Omental fat pad (tissue), 3 donors: ENCODE measurements at regions not wholly inside any gene's neighbourhood (a gene's known extent, or its start where the extent isn't known, plus 50 kb on each side); places are given as distances from the start of the nearest gene placed in this dataset.

Source experiments
- ATAC-seq: fragments of 150-250 bp; one replicate; pipeline ENCODE4 v1.9.1; 2016; ENCODE audit warnings: mild to moderate bottlenecking, moderate library complexity; ENCODE audit not compliant: low FRiP score
- DNase-seq: peaks from one replicate; pipeline ENCODE4 v3.0.0-alpha.2; 2019; ENCODE audit warnings: low spot score
- TF ChIP-seq, protein P1 (sequence below), 3 donors: fragments of 450-650 bp; IDR thresholded peaks; one replicate each; pipeline ENCODE4 v1.5.1; 2016 to 2017; ENCODE audit warnings: antibody characterized with exemption in 3 of 3, mild to moderate bottlenecking in 3 of 3, moderate library complexity in 2 of 3

DNA sequence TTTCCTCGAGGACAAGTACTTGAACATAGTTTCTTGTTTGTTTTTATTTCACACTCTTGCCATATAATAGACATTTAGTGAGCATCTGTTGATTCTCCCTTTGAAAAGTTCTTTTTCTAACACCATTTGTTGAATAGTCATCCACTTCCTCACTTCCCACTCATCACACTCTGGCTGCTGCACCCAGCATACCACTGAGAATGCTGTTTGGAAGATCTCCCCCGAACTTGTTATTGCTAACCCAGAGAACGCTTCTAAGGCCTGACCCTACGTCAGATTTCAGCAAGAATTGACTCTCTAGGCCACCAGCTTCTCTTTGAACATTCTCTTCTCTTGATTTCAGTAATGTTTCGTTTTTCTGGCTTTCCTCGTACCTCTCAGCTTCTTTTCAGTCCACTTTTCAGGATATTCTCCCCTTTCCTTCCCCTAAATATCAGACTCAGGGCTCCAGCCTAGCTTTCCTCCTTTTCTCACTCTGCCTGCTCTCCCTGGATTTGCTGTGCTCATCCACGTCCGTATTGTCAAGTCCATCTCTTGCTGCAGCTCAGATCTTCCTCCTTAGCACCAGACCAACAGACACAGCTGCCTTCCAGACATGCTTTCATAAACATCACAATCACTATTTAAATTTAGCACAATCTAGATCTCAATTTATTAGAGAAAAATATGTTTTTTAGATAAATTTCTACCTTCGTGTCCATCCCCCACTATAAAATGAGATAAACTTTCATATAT, 94.0 kb upstream of the SLC38A4 start:
- TF ChIP-seq, protein P1, sequence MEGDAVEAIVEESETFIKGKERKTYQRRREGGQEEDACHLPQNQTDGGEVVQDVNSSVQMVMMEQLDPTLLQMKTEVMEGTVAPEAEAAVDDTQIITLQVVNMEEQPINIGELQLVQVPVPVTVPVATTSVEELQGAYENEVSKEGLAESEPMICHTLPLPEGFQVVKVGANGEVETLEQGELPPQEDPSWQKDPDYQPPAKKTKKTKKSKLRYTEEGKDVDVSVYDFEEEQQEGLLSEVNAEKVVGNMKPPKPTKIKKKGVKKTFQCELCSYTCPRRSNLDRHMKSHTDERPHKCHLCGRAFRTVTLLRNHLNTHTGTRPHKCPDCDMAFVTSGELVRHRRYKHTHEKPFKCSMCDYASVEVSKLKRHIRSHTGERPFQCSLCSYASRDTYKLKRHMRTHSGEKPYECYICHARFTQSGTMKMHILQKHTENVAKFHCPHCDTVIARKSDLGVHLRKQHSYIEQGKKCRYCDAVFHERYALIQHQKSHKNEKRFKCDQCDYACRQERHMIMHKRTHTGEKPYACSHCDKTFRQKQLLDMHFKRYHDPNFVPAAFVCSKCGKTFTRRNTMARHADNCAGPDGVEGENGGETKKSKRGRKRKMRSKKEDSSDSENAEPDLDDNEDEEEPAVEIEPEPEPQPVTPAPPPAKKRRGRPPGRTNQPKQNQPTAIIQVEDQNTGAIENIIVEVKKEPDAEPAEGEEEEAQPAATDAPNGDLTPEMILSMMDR (IDR thresholded peaks at IDR 0.05), result no peak
- DNase-seq (no peak), ATAC-seq (no peak)

DNA sequence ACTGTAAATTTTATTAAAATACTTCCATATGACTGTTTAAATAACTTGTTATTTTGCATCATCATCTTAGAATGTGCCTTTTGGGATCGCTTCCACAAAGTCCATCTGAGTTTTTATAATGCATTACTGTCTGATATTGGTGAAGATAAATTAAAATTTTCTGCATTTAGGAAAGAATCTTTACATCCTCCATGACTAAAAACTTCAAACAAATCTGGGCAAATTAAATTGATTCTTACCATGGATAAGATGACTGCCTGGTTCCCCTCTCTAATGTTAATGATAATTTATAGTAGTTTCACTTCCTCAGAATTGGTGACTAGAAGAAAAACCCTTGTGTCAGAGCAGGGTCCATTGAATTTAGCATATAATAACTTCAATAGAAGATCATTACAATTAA, 94.7 kb upstream of the SLC38A4 start:
- DNase-seq, result no peak
- TF ChIP-seq, protein P1 (IDR thresholded peaks at IDR 0.05), result no peak
- ATAC-seq, result no peak

DNA sequence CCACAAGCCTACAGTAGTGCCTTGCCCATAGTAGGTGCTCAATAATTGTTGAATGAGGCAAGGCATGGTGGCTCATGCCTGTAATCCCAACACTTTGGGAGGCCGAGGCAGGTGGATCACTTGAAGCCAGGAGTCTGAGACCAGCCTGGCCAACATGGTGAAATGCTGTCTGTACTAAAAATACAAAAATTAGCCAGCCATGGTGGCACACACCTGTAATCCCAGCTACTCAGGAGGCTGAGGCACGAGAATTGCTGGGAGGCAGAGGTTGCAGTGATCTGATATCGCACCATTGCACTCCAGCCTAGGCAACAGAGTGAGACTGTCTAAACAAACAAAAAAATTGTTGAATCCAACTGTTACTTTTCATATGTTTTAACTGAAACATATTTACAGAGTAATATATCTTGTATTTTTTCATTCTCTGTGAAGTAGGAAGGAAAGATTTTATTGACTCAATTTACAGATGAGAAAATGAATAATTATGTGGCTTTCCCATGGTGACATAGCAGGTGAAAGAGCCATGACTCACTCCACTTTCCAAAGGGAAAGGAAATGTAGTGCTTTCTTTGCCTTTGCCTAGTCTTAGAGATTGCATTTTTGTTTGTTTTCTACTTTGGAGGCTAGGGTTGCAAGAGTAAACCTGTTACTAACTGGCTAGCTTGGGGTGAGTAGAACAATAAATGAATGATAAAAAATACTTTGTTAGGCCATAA, 95.4 kb upstream of the SLC38A4 start:
- no peak for DNase-seq
- TF ChIP-seq, protein P1 (IDR thresholded peaks at IDR 0.05), result no peak
- ATAC-seq, result no peak

DNA sequence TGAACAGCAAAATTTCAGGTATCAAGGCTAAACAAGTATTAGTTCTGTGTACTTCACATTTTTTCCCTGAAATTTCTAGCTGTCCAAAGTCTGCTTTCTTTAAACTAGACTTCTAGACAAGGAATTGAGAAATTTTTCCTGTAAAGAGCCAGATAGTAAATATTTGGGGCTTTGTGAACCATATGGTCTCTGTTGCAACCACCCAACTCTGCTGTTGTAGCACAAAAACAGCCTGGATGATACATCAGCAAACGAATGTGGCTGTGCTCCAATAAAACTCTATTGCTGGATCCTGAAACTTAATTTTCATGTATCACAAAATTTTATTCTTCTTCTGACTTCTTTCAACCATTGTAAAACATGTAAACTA, 96.0 kb upstream of the SLC38A4 start:
- DNase-seq, result no peak
- ATAC-seq, result no peak
- TF ChIP-seq, protein P1 (IDR thresholded peaks at IDR 0.05), result no peak

DNA sequence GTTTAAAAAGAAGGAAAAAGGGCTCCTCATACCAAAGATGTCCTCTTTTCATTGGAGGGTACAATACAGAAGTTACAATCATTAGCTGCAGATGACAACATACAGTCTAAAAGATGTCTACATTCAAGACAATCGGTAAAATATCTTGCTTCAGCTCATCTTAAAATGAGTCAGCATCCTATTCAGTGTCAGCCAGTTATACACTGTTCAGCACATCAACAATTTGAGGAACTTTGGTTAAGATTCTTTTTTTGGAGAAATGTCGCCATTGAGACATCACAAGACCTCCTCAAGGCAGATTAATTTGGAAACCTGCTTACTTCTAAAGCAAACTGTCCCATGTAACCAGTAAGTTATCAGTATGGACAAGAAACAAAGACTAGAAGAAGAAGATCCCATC, 100.7 kb upstream of the SLC38A4 start:
- TF ChIP-seq, protein P1 (IDR thresholded peaks at IDR 0.05), result no peak
- ATAC-seq (no peak), DNase-seq (no peak)

DNA sequence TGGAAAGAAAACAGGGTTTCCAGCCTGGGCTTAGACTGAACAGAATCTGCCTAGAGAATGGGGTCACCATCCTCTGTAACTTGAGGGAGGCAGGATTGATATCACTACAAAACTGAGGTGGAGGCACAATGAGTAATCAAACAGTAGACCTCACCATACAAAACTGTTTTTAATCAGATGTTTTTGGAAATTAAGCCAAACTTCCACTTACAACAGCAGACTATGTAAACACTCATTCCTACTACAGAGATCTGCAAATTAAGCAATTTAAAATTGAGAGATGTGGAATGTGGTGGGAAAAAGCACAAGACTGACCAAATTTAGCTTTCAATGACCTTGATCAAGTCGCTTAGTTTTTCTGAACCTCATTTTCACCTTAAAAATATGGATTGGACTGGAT, 104.3 kb upstream of the SLC38A4 start:
- no peak for DNase-seq
- ATAC-seq, result no peak
- TF ChIP-seq, protein P1 (IDR thresholded peaks at IDR 0.05), result no peak

DNA sequence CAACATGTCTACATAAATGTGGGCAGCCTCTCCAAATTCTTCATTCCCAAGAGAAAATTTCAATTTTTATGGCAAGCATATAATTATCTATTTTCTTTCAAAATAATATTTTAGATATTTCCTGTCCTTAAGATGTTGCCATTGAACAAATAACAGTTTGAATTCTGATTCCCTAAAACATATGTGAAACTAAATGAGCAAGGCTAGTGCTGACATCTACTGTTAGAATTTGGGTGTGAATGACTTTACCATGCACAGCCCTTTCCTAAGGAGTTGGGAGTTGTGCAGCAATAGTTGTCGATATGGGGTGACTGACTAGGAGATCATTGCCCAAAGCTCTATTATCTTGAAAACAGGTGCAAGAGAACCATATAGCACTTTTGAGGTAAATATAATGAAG, 108.2 kb upstream of the SLC38A4 start:
- DNase-seq, result no peak
- TF ChIP-seq, protein P1 (IDR thresholded peaks at IDR 0.05), result no peak
- no peak for ATAC-seq
